Endothelial cell of umbilical vein (primary cell): ENCODE measurements at regions not wholly inside any gene's neighbourhood (a gene's known extent, or its start where the extent isn't known, plus 50 kb on each side); places are given as distances from the start of the nearest gene placed in this dataset.

ENCODE experiments used
- BruUV-seq: library from RNA; stranded (reverse); fragments of 400-500 nt; replicated peaks from 2 replicates; lab custom pipeline; 2021; lab: Mats Ljungman, UMichigan
- CTCF ChIA-PET: fragments of 300-600, 350-600 bp; sonication (Branson Sonifier 250); formaldehyde crosslinking; loops from one replicate; lab custom pipeline; 2021; ENCODE audit warnings: antibody characterized with exemption, inconsistent platforms; lab: Charles Lee
- POLR2A ChIA-PET: fragments of 300-600, 350-600 bp; sonication (Branson Sonifier 250); formaldehyde crosslinking; loops from one replicate; lab custom pipeline; 2021; ENCODE audit warnings: antibody characterized with exemption, inconsistent platforms; lab: Charles Lee
- DNase-seq: peaks from one replicate; pipeline ENCODE4 v3.0.0-alpha.2; 2011; ENCODE audit warnings: low read depth, low spot score
- FAIRE-seq: peaks from 2 replicates; lab custom pipeline; 2011; peaks lifted over from hg19 to GRCh38; lab: Jason Lieb, UNC
- H2AFZ ChIP-seq: 2 replicates; pipeline ENCODE4 v1.6.0; 2012; ENCODE audit warnings: low read depth, low read length, control low read depth, inconsistent platforms
- H3K27ac ChIP-seq: 2 replicates; pipeline ENCODE4 v1.5.1; 2011; ENCODE audit warnings: low read depth, mild to moderate bottlenecking, control low read depth, low read length, moderate library complexity; ENCODE audit not compliant: insufficient read depth
- H3K27me3 ChIP-seq, 2 experiments: 2 replicates each; pipeline versions ENCODE4 v1.6.0 to v1.6.1; 2011; ENCODE audit warnings: low read length in 2 of 2, mixed read lengths in 1 of 2; ENCODE audit not compliant: control insufficient read depth in 2 of 2, insufficient read depth in 2 of 2
- H3K36me3 ChIP-seq, 2 experiments: 2 replicates in 1 of 2; 3 replicates in 1 of 2; pipeline ENCODE4 v1.5.1; 2011; ENCODE audit warnings: low read length in 2 of 2, mild to moderate bottlenecking in 1 of 2, moderate library complexity in 1 of 2; ENCODE audit not compliant: control insufficient read depth in 2 of 2, insufficient read depth in 2 of 2; ENCODE audit errors: extremely low read depth in 1 of 2
- H3K4me1 ChIP-seq: 3 replicates; pipeline ENCODE4 v1.5.1; 2011; ENCODE audit warnings: mild to moderate bottlenecking, low read length; ENCODE audit not compliant: control insufficient read depth, insufficient read depth; ENCODE audit errors: extremely low read depth
- H3K4me2 ChIP-seq: 2 replicates; pipeline ENCODE4 v1.6.1; 2011; ENCODE audit warnings: low read length, control low read depth, mixed read lengths; ENCODE audit not compliant: insufficient read depth
- H3K4me3 ChIP-seq, 3 experiments: fragments of 200-600 bp in 1 of 3; sonication (generic), shearing (Covaris generic) in 1 of 3; replicated peaks in 1 of 3; 2 replicates each; pipeline ENCODE4 v1.5.1; 2011 to 2016; ENCODE audit warnings: control low read depth in 3 of 3, low read length in 3 of 3, mild to moderate bottlenecking in 2 of 3, inconsistent platforms in 1 of 3, low read depth in 1 of 3, moderate library complexity in 1 of 3; ENCODE audit not compliant: insufficient read depth in 1 of 3
- H3K79me2 ChIP-seq: 2 replicates; pipeline ENCODE4 v1.6.0; 2012; ENCODE audit warnings: low read length, inconsistent platforms; ENCODE audit not compliant: control insufficient read depth, insufficient read depth
- H3K9ac ChIP-seq: replicated peaks from 2 replicates; pipeline ENCODE3; 2011; ENCODE audit warnings: low read length, control low read depth; ENCODE audit not compliant: insufficient read depth; ENCODE audit errors: extremely low read depth
- H3K9me1 ChIP-seq: replicated peaks from 3 replicates; pipeline ENCODE4 v1.6.0; 2011; ENCODE audit warnings: mild to moderate bottlenecking, low read length; ENCODE audit not compliant: control insufficient read depth, insufficient read depth; ENCODE audit errors: extremely low read depth
- H3K9me3 ChIP-seq: replicated peaks from 2 replicates; pipeline ENCODE4 v1.5.1; 2012; ENCODE audit warnings: low read length, inconsistent platforms; ENCODE audit not compliant: control insufficient read depth, insufficient read depth
- H4K20me1 ChIP-seq: replicated peaks from 2 replicates; pipeline ENCODE3; 2011; ENCODE audit warnings: mild to moderate bottlenecking, low read length; ENCODE audit not compliant: control insufficient read depth, insufficient read depth; ENCODE audit errors: extremely low read depth
- EZH2 ChIP-seq: IDR thresholded peaks from 2 replicates; pipeline ENCODE4 v1.6.1; 2012; ENCODE audit warnings: borderline replicate concordance, low read depth, mild to moderate bottlenecking, moderate library complexity, low read length, inconsistent platforms; ENCODE audit not compliant: severe bottlenecking
- FOS ChIP-seq: IDR thresholded peaks from 2 replicates; pipeline ENCODE4 v1.6.1; 2011; ENCODE audit warnings: mild to moderate bottlenecking, low read length, moderate library complexity, borderline replicate concordance; ENCODE audit not compliant: insufficient read depth
- GATA2 ChIP-seq: IDR thresholded peaks from 2 replicates; pipeline ENCODE4 v1.7.0; 2011; ENCODE audit warnings: low read depth, mild to moderate bottlenecking, moderate library complexity, mixed read lengths, low read length; ENCODE audit not compliant: insufficient read length, insufficient read depth
- JUN ChIP-seq: IDR thresholded peaks from 2 replicates; pipeline ENCODE4 v1.6.1; 2011; ENCODE audit warnings: borderline replicate concordance, low read depth; ENCODE audit not compliant: insufficient read length, insufficient read depth
- MAX ChIP-seq: IDR thresholded peaks from 2 replicates; pipeline ENCODE4 v1.6.1; 2011; ENCODE audit not compliant: insufficient read depth, insufficient read length
- MYC ChIP-seq: IDR thresholded peaks from one replicate; pipeline ENCODE4 v1.6.1; 2011; ENCODE audit warnings: mild to moderate bottlenecking, low read depth, low read length
- POLR2A ChIP-seq: IDR thresholded peaks from 2 replicates; pipeline ENCODE4 v1.6.1; 2012; ENCODE audit warnings: low read depth, mild to moderate bottlenecking, control low read depth, low read length
- POLR2AphosphoS5 ChIP-seq: IDR thresholded peaks from 2 replicates; pipeline ENCODE4 v1.6.1; 2012; ENCODE audit warnings: low read depth, mild to moderate bottlenecking, control low read depth, low read length, moderate library complexity; ENCODE audit not compliant: insufficient read depth
- dilution Hi-C: fragments of 300-500 bp; cut with MboI; formaldehyde crosslinking; loops from one replicate; pipeline ENCODE4 v1.15.0; 2019; ENCODE audit warnings: low sequenced_read_pairs; ENCODE audit not compliant: extremely low pct_ligation_motif_present
- intact Hi-C: fragments of 100-400 bp; cut with micrococcal nuclease; formaldehyde crosslinking; loops from one replicate; pipeline ENCODE4 v1.10.0; 2022
- TF ChIP-seq, protein P1 (sequence below), 2 donors: IDR thresholded peaks; 1 replicate in 1 of 2; 2 replicates in 1 of 2; pipeline ENCODE4 v1.5.1; 2011; ENCODE audit warnings: low read length in 2 of 2, mild to moderate bottlenecking in 2 of 2, moderate library complexity in 2 of 2, control low read depth in 1 of 2, inconsistent platforms in 1 of 2, low read depth in 1 of 2; ENCODE audit not compliant: insufficient read depth in 1 of 2; ENCODE audit errors: extremely low read depth in 1 of 2

- ChIA-PET CTCF (no interaction called here), POLR2A (no interaction called here)
- Histone ChIP-seq H3K9me1 (no peaks in the 10 kb centered on the region), H3K36me3 (no peaks in the 10 kb centered on the region), H3K79me2 (no peaks in the 10 kb centered on the region), H3K4me2 (no peak overlapping the region), H3K27me3 (peaks cover 0 to 2% of the 10 kb centered on the region in 2 experiments), H2AFZ (no peak overlapping the region), H3K9ac (no peak overlapping the region), H3K9me3 (no peaks in the 10 kb centered on the region), H3K4me1 (no peaks in the 10 kb centered on the region), H4K20me1 (no peaks in the 10 kb centered on the region), H3K4me3 (no peak overlapping the region), H3K27ac (no peak overlapping the region)
- intact Hi-C loops (no loop called here), dilution Hi-C loops (no loop called here)
- no peak for FAIRE-seq
- TF ChIP-seq EZH2, result no peak
- no peak for TF ChIP-seq JUN
- no peak for TF ChIP-seq POLR2AphosphoS5
- TF ChIP-seq GATA2, result no peak
- no peak for TF ChIP-seq FOS
- TF ChIP-seq, protein P1, sequence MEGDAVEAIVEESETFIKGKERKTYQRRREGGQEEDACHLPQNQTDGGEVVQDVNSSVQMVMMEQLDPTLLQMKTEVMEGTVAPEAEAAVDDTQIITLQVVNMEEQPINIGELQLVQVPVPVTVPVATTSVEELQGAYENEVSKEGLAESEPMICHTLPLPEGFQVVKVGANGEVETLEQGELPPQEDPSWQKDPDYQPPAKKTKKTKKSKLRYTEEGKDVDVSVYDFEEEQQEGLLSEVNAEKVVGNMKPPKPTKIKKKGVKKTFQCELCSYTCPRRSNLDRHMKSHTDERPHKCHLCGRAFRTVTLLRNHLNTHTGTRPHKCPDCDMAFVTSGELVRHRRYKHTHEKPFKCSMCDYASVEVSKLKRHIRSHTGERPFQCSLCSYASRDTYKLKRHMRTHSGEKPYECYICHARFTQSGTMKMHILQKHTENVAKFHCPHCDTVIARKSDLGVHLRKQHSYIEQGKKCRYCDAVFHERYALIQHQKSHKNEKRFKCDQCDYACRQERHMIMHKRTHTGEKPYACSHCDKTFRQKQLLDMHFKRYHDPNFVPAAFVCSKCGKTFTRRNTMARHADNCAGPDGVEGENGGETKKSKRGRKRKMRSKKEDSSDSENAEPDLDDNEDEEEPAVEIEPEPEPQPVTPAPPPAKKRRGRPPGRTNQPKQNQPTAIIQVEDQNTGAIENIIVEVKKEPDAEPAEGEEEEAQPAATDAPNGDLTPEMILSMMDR (IDR thresholded peaks at IDR 0.05; ENCODE audit: extremely low read depth in 1 of 2, insufficient read depth in 1 of 2, low read depth in 1 of 2, low read length in 2 of 2), result no peak
- no peak for TF ChIP-seq MAX
- TF ChIP-seq MYC, result no peak
- TF ChIP-seq POLR2A, result no peak
- no peak for DNase-seq
- BruUV-seq, result no TSS peak
Observed at GRCh38 chr10:29048506-29048905, 240.4 kb upstream of the LYZL1 start.
